ENCODE measurements at regions not wholly inside any gene's neighbourhood (a gene's known extent, or its start where the extent isn't known, plus 50 kb on each side); places are given as distances from the start of the nearest gene placed in this dataset.

GRCh38 chr10:3676564-3676963 is 108.4 kb downstream of the KLF6 start:
- ChIA-PET CTCF (no interaction called here), POLR2A (ENCODE audit: low non-redundant PET) (no interaction called here)
- no peak for DNase-seq (ENCODE audit: low spot score)
- no peak for TF ChIP-seq CTCF (conservative IDR thresholded peaks at IDR 0.05; ENCODE audit: low read depth)
- H3K27ac ChIP-seq = no peak overlapping the region

GRCh38 chr10:3672220-3672619 is 112.8 kb downstream of the KLF6 start:
- no peak for TF ChIP-seq CTCF (conservative IDR thresholded peaks at IDR 0.05; ENCODE audit: low read depth)
- H3K27ac ChIP-seq = no peak overlapping the region
- CTCF ChIA-PET = interaction anchor here (0.7 kb wide), 1 partner anchor 247 kb away, joined by 3 read pairs; no protein-coding TSS in a partner anchor
- POLR2A ChIA-PET (ENCODE audit: low non-redundant PET) = no interaction called here
- no peak for DNase-seq (ENCODE audit: low spot score)

GRCh38 chr10:3671386-3671955 is 113.5 kb downstream of the KLF6 start:
- CTCF ChIA-PET = no interaction called here
- TF ChIP-seq CTCF (conservative IDR thresholded peaks at IDR 0.05; ENCODE audit: low read depth) = no peak
- DNase-seq (ENCODE audit: low spot score) = no peak
- POLR2A ChIA-PET (ENCODE audit: low non-redundant PET) = no interaction called here
- H3K27ac ChIP-seq = no peak overlapping the region

- ChIA-PET CTCF (interaction anchor here (0.6 kb wide), 2 partner anchors 15 to 69 kb away, joined by 3 to 4 read pairs; no protein-coding TSS in a partner anchor), POLR2A (ENCODE audit: low non-redundant PET) (no interaction called here)
- no peak for DNase-seq (ENCODE audit: low spot score)
- peak overlapping the region; percentile 85 for H3K27ac ChIP-seq
- TF ChIP-seq CTCF (conservative IDR thresholded peaks at IDR 0.05; ENCODE audit: low read depth) = no peak
Observed at GRCh38 chr10:3668966-3669330, 116.1 kb downstream of the KLF6 start.

- no peak for TF ChIP-seq CTCF (conservative IDR thresholded peaks at IDR 0.05; ENCODE audit: low read depth)
- ChIA-PET CTCF (interaction anchor here (0.6 kb wide), 2 partner anchors 15 to 69 kb away, joined by 3 to 4 read pairs; no protein-coding TSS in a partner anchor), POLR2A (ENCODE audit: low non-redundant PET) (no interaction called here)
- DNase-seq (ENCODE audit: low spot score) = peak; percentile 69
- H3K27ac ChIP-seq = peak overlapping the region; percentile 85
Observed at GRCh38 chr10:3668276-3668965, 116.6 kb downstream of the KLF6 start.

- no peak overlapping the region for H3K27ac ChIP-seq
- POLR2A ChIA-PET (ENCODE audit: low non-redundant PET) = no interaction called here
- CTCF ChIA-PET = no interaction called here
- DNase-seq (ENCODE audit: low spot score) = no peak
- TF ChIP-seq CTCF (conservative IDR thresholded peaks at IDR 0.05; ENCODE audit: low read depth) = no peak
Observed at GRCh38 chr10:3666525-3667302, 118.3 kb downstream of the KLF6 start.
